Panc1 (cell line): ENCODE measurements at regions not wholly inside any gene's neighbourhood (a gene's known extent, or its start where the extent isn't known, plus 50 kb on each side); places are given as distances from the start of the nearest gene placed in this dataset.

ENCODE experiments used
- ATAC-seq: fragments of 200-7000 bp; cut with Tn5 transposase; 2 replicates; pipeline ENCODE4 v1.9.1; 2020; ENCODE audit warnings: mild to moderate bottlenecking, moderate library complexity
- BruUV-seq: library from RNA; stranded (reverse); fragments of 400-500 nt; replicated peaks from 2 replicates; lab custom pipeline; 2021; lab: Mats Ljungman, UMichigan
- CTCF ChIA-PET: fragments of 300-600 bp; sonication (Branson Sonifier 250); formaldehyde crosslinking; loops from one replicate; lab custom pipeline; 2022; ENCODE audit warnings: antibody characterized with exemption; lab: Charles Lee
- POLR2A ChIA-PET: fragments of 300-600 bp; sonication (Branson Sonifier 250); formaldehyde crosslinking; loops from one replicate; lab custom pipeline; 2022; ENCODE audit warnings: antibody characterized with exemption; lab: Charles Lee
- DNase-seq: peaks from one replicate; pipeline ENCODE4 v3.0.0-alpha.2; 2010; ENCODE audit warnings: low read depth, low spot score
- H3K27ac ChIP-seq: 2 replicates; pipeline ENCODE4 v1.5.1; 2011; ENCODE audit warnings: mild to moderate bottlenecking, low read length, inconsistent platforms
- H3K27me3 ChIP-seq: fragments of 200-500 bp; sonication (Bioruptor generic); 2 replicates; pipeline ENCODE4 v1.6.0; 2014; ENCODE audit warnings: low read length, inconsistent platforms; ENCODE audit not compliant: control insufficient read depth, insufficient read depth
- H3K36me3 ChIP-seq: fragments of 200-500 bp; sonication (Bioruptor generic); 2 replicates; pipeline ENCODE4 v1.5.1; 2014; ENCODE audit warnings: inconsistent platforms, mild to moderate bottlenecking, low read length, moderate library complexity; ENCODE audit not compliant: control insufficient read depth, insufficient read depth
- H3K4me1 ChIP-seq: 2 replicates; pipeline ENCODE4 v1.5.1; 2011; ENCODE audit warnings: inconsistent platforms, mild to moderate bottlenecking, low read length, moderate library complexity; ENCODE audit not compliant: control insufficient read depth, insufficient read depth
- H3K4me3 ChIP-seq, 2 experiments: 2 replicates each; pipeline ENCODE4 v1.5.1; 2011 to 2012; ENCODE audit warnings: low read depth in 2 of 2, low read length in 2 of 2, mild to moderate bottlenecking in 2 of 2, inconsistent platforms in 1 of 2, moderate library complexity in 1 of 2
- H3K9me3 ChIP-seq: fragments of 200-500 bp; sonication (Bioruptor generic); 2 replicates; pipeline ENCODE4 v1.5.1; 2014; ENCODE audit warnings: low read depth, mild to moderate bottlenecking, inconsistent platforms, low read length, moderate library complexity; ENCODE audit not compliant: control insufficient read depth, insufficient read depth
- POLR2AphosphoS5 ChIP-seq: IDR thresholded peaks from 2 replicates; pipeline ENCODE4 v1.6.1; 2012; ENCODE audit warnings: mild to moderate bottlenecking, low read depth, low read length, moderate library complexity
- SIN3A ChIP-seq: IDR thresholded peaks from 2 replicates; pipeline ENCODE4 v1.6.1; 2012; ENCODE audit warnings: low read depth, mild to moderate bottlenecking, low read length, moderate library complexity, borderline replicate concordance; ENCODE audit not compliant: insufficient read depth
- TCF7L2 ChIP-seq: IDR thresholded peaks from 2 replicates; pipeline ENCODE4 v1.6.1; 2011; ENCODE audit warnings: mild to moderate bottlenecking, low read depth, low read length, inconsistent platforms
- in situ Hi-C: cut with HindIII; loops from 2 replicates; pipeline ENCODE4 v1.10.0; 2016; ENCODE audit warnings: low sequenced_read_pairs, low pct_unique_long_range_greater_than_20kb
- intact Hi-C: fragments of 100-400 bp; cut with micrococcal nuclease; formaldehyde crosslinking; loops from one replicate; pipeline ENCODE4 v1.10.0; 2022; ENCODE audit not compliant: unreplicated experiment
- TF ChIP-seq, protein P1 (sequence below), 2 experiments: IDR thresholded peaks; 2 replicates each; pipeline ENCODE4 v1.6.1; 2011 to 2012; ENCODE audit warnings: low read depth in 2 of 2, control low read depth in 1 of 2, low read length in 1 of 2, mild to moderate bottlenecking in 1 of 2, moderate library complexity in 1 of 2; ENCODE audit not compliant: insufficient read depth in 1 of 2
- TF ChIP-seq, protein P2 (sequence below): fragments of 450-650 bp; IDR thresholded peaks from 2 replicates; pipeline ENCODE4 v1.5.1; 2017; ENCODE audit warnings: mild to moderate bottlenecking

DNA sequence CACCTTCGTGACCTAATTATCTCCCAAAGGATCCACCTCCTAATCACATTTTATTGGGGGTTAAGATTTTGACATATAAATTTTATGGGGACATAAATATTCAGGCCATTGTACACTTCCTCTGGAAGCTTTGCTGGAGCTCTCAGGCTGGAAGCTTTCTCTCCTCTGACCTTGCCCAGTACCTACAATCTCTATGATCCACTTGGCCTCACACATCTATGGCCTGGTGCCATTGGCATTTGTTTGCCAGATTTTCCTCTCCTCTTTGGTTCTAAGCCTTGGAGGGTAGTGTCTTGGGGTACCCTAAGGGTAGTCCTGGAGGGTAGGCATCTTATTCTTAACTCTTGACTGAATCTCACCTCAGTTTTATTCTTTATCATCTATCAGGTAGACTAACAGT is 79.0 kb downstream of the HLX start:
- CTCF ChIA-PET = no interaction called here
- BruUV-seq = no TSS peak
- no peaks in the 10 kb centered on the region for H3K36me3 ChIP-seq
- TF ChIP-seq, protein P1, sequence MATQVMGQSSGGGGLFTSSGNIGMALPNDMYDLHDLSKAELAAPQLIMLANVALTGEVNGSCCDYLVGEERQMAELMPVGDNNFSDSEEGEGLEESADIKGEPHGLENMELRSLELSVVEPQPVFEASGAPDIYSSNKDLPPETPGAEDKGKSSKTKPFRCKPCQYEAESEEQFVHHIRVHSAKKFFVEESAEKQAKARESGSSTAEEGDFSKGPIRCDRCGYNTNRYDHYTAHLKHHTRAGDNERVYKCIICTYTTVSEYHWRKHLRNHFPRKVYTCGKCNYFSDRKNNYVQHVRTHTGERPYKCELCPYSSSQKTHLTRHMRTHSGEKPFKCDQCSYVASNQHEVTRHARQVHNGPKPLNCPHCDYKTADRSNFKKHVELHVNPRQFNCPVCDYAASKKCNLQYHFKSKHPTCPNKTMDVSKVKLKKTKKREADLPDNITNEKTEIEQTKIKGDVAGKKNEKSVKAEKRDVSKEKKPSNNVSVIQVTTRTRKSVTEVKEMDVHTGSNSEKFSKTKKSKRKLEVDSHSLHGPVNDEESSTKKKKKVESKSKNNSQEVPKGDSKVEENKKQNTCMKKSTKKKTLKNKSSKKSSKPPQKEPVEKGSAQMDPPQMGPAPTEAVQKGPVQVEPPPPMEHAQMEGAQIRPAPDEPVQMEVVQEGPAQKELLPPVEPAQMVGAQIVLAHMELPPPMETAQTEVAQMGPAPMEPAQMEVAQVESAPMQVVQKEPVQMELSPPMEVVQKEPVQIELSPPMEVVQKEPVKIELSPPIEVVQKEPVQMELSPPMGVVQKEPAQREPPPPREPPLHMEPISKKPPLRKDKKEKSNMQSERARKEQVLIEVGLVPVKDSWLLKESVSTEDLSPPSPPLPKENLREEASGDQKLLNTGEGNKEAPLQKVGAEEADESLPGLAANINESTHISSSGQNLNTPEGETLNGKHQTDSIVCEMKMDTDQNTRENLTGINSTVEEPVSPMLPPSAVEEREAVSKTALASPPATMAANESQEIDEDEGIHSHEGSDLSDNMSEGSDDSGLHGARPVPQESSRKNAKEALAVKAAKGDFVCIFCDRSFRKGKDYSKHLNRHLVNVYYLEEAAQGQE (IDR thresholded peaks at IDR 0.05; ENCODE audit: insufficient read depth in 1 of 2, low read depth in 2 of 2, low read length in 1 of 2) = no peak
- no peak for TF ChIP-seq SIN3A
- no peak for TF ChIP-seq POLR2AphosphoS5
- no peak for TF ChIP-seq TCF7L2
- TF ChIP-seq, protein P2, sequence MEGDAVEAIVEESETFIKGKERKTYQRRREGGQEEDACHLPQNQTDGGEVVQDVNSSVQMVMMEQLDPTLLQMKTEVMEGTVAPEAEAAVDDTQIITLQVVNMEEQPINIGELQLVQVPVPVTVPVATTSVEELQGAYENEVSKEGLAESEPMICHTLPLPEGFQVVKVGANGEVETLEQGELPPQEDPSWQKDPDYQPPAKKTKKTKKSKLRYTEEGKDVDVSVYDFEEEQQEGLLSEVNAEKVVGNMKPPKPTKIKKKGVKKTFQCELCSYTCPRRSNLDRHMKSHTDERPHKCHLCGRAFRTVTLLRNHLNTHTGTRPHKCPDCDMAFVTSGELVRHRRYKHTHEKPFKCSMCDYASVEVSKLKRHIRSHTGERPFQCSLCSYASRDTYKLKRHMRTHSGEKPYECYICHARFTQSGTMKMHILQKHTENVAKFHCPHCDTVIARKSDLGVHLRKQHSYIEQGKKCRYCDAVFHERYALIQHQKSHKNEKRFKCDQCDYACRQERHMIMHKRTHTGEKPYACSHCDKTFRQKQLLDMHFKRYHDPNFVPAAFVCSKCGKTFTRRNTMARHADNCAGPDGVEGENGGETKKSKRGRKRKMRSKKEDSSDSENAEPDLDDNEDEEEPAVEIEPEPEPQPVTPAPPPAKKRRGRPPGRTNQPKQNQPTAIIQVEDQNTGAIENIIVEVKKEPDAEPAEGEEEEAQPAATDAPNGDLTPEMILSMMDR = no peak
- H3K4me3 ChIP-seq = no peak overlapping the region
- ATAC-seq = no peak
- POLR2A ChIA-PET = no interaction called here
- no peaks in the 10 kb centered on the region for H3K4me1 ChIP-seq
- no peak for DNase-seq
- H3K27ac ChIP-seq = no peak overlapping the region
- in situ Hi-C loops = no loop called here
- H3K27me3 ChIP-seq = no peaks in the 10 kb centered on the region
- no peaks in the 10 kb centered on the region for H3K9me3 ChIP-seq
- intact Hi-C loops = no loop called here

DNA sequence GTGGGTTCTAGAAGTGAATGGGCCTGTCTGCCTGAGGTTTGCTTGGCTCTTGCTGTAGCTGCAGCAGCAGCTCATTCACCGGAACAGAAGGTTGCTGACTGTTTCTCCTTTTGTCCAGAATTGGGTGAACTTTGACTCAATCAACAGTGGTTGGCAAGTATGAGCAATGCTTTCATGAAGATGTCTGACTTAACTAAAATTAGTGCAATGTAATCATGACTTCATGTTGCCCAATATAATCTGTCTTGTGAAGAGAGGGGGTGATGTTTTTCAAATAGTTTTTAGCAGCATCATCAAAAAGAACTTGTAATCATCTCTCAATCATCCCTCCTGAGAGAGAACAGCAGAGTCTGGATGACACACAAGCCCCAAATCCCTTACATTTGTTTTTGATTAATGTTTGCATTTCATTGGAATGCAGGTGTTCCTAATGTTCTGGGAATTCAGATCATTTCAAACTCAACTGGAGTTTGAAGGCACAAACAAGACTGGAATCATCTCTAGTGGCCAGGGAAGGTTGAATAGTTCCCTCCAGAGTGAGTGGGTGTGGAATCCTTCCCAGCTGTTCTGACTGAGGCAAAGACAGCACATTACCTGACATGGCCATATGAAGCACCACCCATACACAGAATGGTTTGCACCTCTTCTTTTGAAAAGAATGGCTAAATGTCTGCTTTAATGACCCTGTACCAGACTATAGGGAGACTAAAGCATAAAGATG is 82.9 kb downstream of the HLX start:
- Histone ChIP-seq H3K4me1 (no peaks in the 10 kb centered on the region), H3K36me3 (no peaks in the 10 kb centered on the region), H3K27ac (no peak overlapping the region), H3K9me3 (no peaks in the 10 kb centered on the region), H3K27me3 (no peaks in the 10 kb centered on the region), H3K4me3 (no peak overlapping the region)
- ChIA-PET POLR2A (no interaction called here), CTCF (no interaction called here)
- TF ChIP-seq, protein P2 = no peak
- ATAC-seq (no peak), DNase-seq (peak; percentile 15)
- no TSS peak for BruUV-seq
- intact Hi-C loops = no loop called here
- in situ Hi-C loops = no loop called here
